H9 (cell line): ENCODE measurements at regions not wholly inside any gene's neighbourhood (a gene's known extent, or its start where the extent isn't known, plus 50 kb on each side); places are given as distances from the start of the nearest gene placed in this dataset.

Experiments
- DNase-seq: peaks from one replicate; pipeline ENCODE4 v3.0.0-alpha.2; 2017
- H2AFZ ChIP-seq: one replicate; pipeline ENCODE4 v1.6.1; 2013; ENCODE audit warnings: mild to moderate bottlenecking, low read length, control low read depth, moderate library complexity
- H2AK5ac ChIP-seq: 2 replicates; pipeline ENCODE4 v1.6.1; 2013; ENCODE audit warnings: low read length, control low read depth, mixed read lengths; ENCODE audit not compliant: insufficient read length
- H2BK120ac ChIP-seq: one replicate; pipeline ENCODE4 v1.6.1; 2013; ENCODE audit warnings: low read depth, mild to moderate bottlenecking, low read length, control low read depth, inconsistent platforms; ENCODE audit not compliant: poor library complexity, severe bottlenecking
- H2BK12ac ChIP-seq: 2 replicates; pipeline ENCODE4 v1.6.1; 2013; ENCODE audit warnings: low read length, control low read depth, mixed read lengths, low read depth; ENCODE audit not compliant: insufficient read length
- H2BK15ac ChIP-seq: 2 replicates; pipeline ENCODE4 v1.6.1; 2013; ENCODE audit warnings: low read depth, low read length, control low read depth
- H2BK20ac ChIP-seq: one replicate; pipeline ENCODE4 v1.6.1; 2013; ENCODE audit warnings: low read depth, mild to moderate bottlenecking, low read length, control low read depth, inconsistent platforms; ENCODE audit not compliant: poor library complexity, severe bottlenecking
- H2BK5ac ChIP-seq: 2 replicates; pipeline ENCODE4 v1.6.1; 2013; ENCODE audit warnings: low read length, control low read depth, mixed read lengths; ENCODE audit not compliant: insufficient read length
- H3K14ac ChIP-seq: 2 replicates; pipeline ENCODE4 v1.6.1; 2013; ENCODE audit warnings: low read length, control low read depth; ENCODE audit not compliant: insufficient read depth
- H3K18ac ChIP-seq: 2 replicates; pipeline ENCODE4 v1.6.1; 2013; ENCODE audit warnings: low read depth, mild to moderate bottlenecking, mixed read lengths, low read length, control low read depth; ENCODE audit not compliant: insufficient read length
- H3K23ac ChIP-seq: 2 replicates; pipeline ENCODE4 v1.6.1; 2013; ENCODE audit warnings: low read length, control low read depth, mixed read lengths, low read depth; ENCODE audit not compliant: insufficient read length
- H3K23me2 ChIP-seq: 2 replicates; pipeline ENCODE4 v1.6.1; 2013; ENCODE audit warnings: low read depth, mild to moderate bottlenecking, mixed read lengths, low read length, control low read depth; ENCODE audit not compliant: insufficient read length, poor library complexity, severe bottlenecking
- H3K27ac ChIP-seq: 2 replicates; pipeline ENCODE4 v1.5.1; 2013; ENCODE audit warnings: low read length, control low read depth, mixed read lengths, low read depth; ENCODE audit not compliant: insufficient read length
- H3K27me3 ChIP-seq: 2 replicates; pipeline ENCODE4 v1.6.1; 2013; ENCODE audit warnings: low read length, control low read depth, inconsistent platforms; ENCODE audit not compliant: insufficient read depth
- H3K4ac ChIP-seq: 2 replicates; pipeline ENCODE4 v1.6.1; 2013; ENCODE audit warnings: low read depth, mild to moderate bottlenecking, control low read depth, inconsistent platforms, low read length, moderate library complexity
- H3K4me1 ChIP-seq: 2 replicates; pipeline ENCODE4 v1.6.1; 2013; ENCODE audit warnings: low read length, control low read depth, inconsistent platforms; ENCODE audit not compliant: insufficient read depth
- H3K4me2 ChIP-seq: 2 replicates; pipeline ENCODE4 v1.6.1; 2013; ENCODE audit warnings: low read length, control low read depth, mixed read lengths; ENCODE audit not compliant: insufficient read length, insufficient read depth
- H3K56ac ChIP-seq: 2 replicates; pipeline ENCODE4 v1.6.1; 2013; ENCODE audit warnings: low read depth, mild to moderate bottlenecking, mixed read lengths, low read length, control low read depth; ENCODE audit not compliant: insufficient read length
- H3K79me1 ChIP-seq: 2 replicates; pipeline ENCODE4 v1.6.1; 2013; ENCODE audit warnings: low read depth, mild to moderate bottlenecking, moderate library complexity, low read length, control low read depth, inconsistent platforms; ENCODE audit not compliant: insufficient read depth, poor library complexity, severe bottlenecking
- H3K79me2 ChIP-seq: 2 replicates; pipeline ENCODE4 v1.6.1; 2013; ENCODE audit warnings: low read length, control low read depth, inconsistent platforms; ENCODE audit not compliant: insufficient read depth
- H3K9ac ChIP-seq: 2 replicates; pipeline ENCODE4 v1.6.1; 2013; ENCODE audit warnings: low read length, control low read depth, mixed read lengths; ENCODE audit not compliant: insufficient read length; ENCODE audit errors: extremely low read depth
- H3K9me3 ChIP-seq: one replicate; pipeline ENCODE4 v1.6.1; 2013; ENCODE audit warnings: low read depth, low read length, inconsistent platforms; ENCODE audit not compliant: control insufficient read depth
- H3T11ph ChIP-seq: one replicate; pipeline ENCODE4 v1.6.1; 2013; ENCODE audit warnings: mild to moderate bottlenecking, low read length, control low read depth, inconsistent platforms
- H4K20me1 ChIP-seq: one replicate; pipeline ENCODE4 v1.6.1; 2013; ENCODE audit not compliant: control insufficient read depth, insufficient read length, insufficient read depth
- H4K5ac ChIP-seq: 2 replicates; pipeline ENCODE4 v1.6.1; 2013; ENCODE audit warnings: low read depth, mild to moderate bottlenecking, mixed read lengths, low read length, control low read depth; ENCODE audit not compliant: insufficient read length
- H4K8ac ChIP-seq: replicated peaks from 2 replicates; pipeline ENCODE4 v1.6.1; 2013; ENCODE audit warnings: low read length, control low read depth, mixed read lengths, low read depth; ENCODE audit not compliant: insufficient read length
- H4K91ac ChIP-seq: 2 replicates; pipeline ENCODE4 v1.6.1; 2013; ENCODE audit warnings: low read depth, mild to moderate bottlenecking, moderate library complexity, mixed read lengths, low read length, control low read depth; ENCODE audit not compliant: insufficient read length
- H3K27ac Mint-ChIP-seq, 3 experiments: 2 replicates in 2 of 3; 3 replicates in 1 of 3; pipeline ENCODE4 v1.8.0; 2020 to 2021; ENCODE audit warnings: mixed read lengths in 3 of 3, mild to moderate bottlenecking in 1 of 3, moderate library complexity in 1 of 3
- H3K27me3 Mint-ChIP-seq: 2 replicates; pipeline ENCODE4 v1.8.0; 2021; ENCODE audit warnings: low read depth, mild to moderate bottlenecking, moderate library complexity, mixed read lengths
- H3K36me3 Mint-ChIP-seq, 3 experiments: 2 replicates in 2 of 3; 3 replicates in 1 of 3; pipeline ENCODE4 v1.8.0; 2020 to 2021; ENCODE audit warnings: low read depth in 3 of 3, mixed read lengths in 3 of 3; ENCODE audit not compliant: insufficient read depth in 1 of 3
- H3K4me1 Mint-ChIP-seq, 2 experiments: 2 replicates each; pipeline ENCODE4 v1.8.0; 2020; ENCODE audit warnings: mixed read lengths in 2 of 2
- H3K4me3 Mint-ChIP-seq, 2 experiments: 2 replicates in 1 of 2; 3 replicates in 1 of 2; pipeline ENCODE4 v1.8.0; 2020 to 2021; ENCODE audit warnings: mild to moderate bottlenecking in 2 of 2, mixed read lengths in 2 of 2, moderate library complexity in 1 of 2
- H3K9me3 Mint-ChIP-seq, 2 experiments: 2 replicates in 1 of 2; 3 replicates in 1 of 2; pipeline ENCODE4 v1.8.0; 2020; ENCODE audit warnings: mild to moderate bottlenecking in 2 of 2, mixed read lengths in 2 of 2, moderate library complexity in 1 of 2
- CTCF ChIP-seq: fragments of 200-600 bp; sonication (generic); conservative IDR thresholded peaks from 3 replicates; pipeline ENCODE4 v1.8.0; 2021; ENCODE audit warnings: antibody characterized with exemption, mild to moderate bottlenecking
- WGBS: extraction: QIAGEN DNeasy Blood & Tissue Kit; methylation state at CpG from one replicate; pipeline ENCODE4 v1.1.7; 2013; ENCODE audit warnings: missing lambda C conversion rate, low lambda C conversion rate, mixed read lengths; ENCODE audit not compliant: insufficient read length; ENCODE audit errors: extremely low coverage; 5-methylcytosine and 5-hydroxymethylcytosine counted together

- Histone ChIP-seq H2BK15ac (no peak overlapping the region), H4K91ac (no peak overlapping the region), H3K4me2 (no peak overlapping the region), H2BK20ac (no peak overlapping the region), H3K23me2 (no peaks in the 10 kb centered on the region), H3K79me2 (no peaks in the 10 kb centered on the region), H3K79me1 (no peaks in the 10 kb centered on the region), H2BK5ac (no peak overlapping the region), H2BK12ac (no peak overlapping the region), H3K4ac (no peak overlapping the region), H4K5ac (no peak overlapping the region), H2BK120ac (no peak overlapping the region), H4K8ac (no peak overlapping the region), H3T11ph (no peak overlapping the region), H3K18ac (no peak overlapping the region), H3K56ac (no peak overlapping the region), H3K9me3 (peaks cover 11% of the 10 kb centered on the region), H2AK5ac (no peak overlapping the region), H3K9ac (no peak overlapping the region), H3K27me3 (no peaks in the 10 kb centered on the region), H3K23ac (no peak overlapping the region), H2AFZ (no peak overlapping the region), H3K4me1 (no peaks in the 10 kb centered on the region), H3K27ac (no peak overlapping the region), H3K14ac (no peak overlapping the region; the same call in 1 of the 2 replicates), H4K20me1 (no peaks in the 10 kb centered on the region)
- DNase-seq = no peak
- Mint-ChIP-seq H3K4me3 (no peak overlapping the region), H3K27ac (no peak overlapping the region), H3K4me1 (peaks cover 0 to 4% of the 10 kb centered on the region in 2 experiments; a peak in 2 of 4 replicates), H3K36me3 (peaks cover 14 to 31% (median 19%) of the 10 kb centered on the region in 3 experiments), H3K27me3 (peaks cover 3% of the 10 kb centered on the region), H3K9me3 (peaks cover 23 to 28% of the 10 kb centered on the region in 2 experiments)
- WGBS = no CpG with 5 or more reads among the region's 15 CpGs
- TF ChIP-seq CTCF = no peak
Measured at GRCh38 chr6:169000022-169000421, 253.6 kb downstream of the THBS2 start.
